ENCODE measurements at regions not wholly inside any gene's neighbourhood (a gene's known extent, or its start where the extent isn't known, plus 50 kb on each side); places are given as distances from the start of the nearest gene placed in this dataset.

- H3K4me1 ChIP-seq, result no peaks in the 10 kb centered on the region
- 86 to 90% methylated on average over 4 to 7 of the region's 7 CpGs for WGBS, 2 donors (ENCODE audit: low coverage in 1 of 2)
Measured at GRCh38 chr5:4375640-4376039, 764.5 kb upstream of the ADAMTS16 start.

GRCh38 chr5:4383102-4383501 is 757.0 kb upstream of the ADAMTS16 start:
- H3K4me3 ChIP-seq, result no peak overlapping the region
- TF ChIP-seq CTCF (IDR thresholded peaks at IDR 0.05) (no peak), POLR2AphosphoS5 (IDR thresholded peaks at IDR 0.05) (no peak), EP300 (IDR thresholded peaks at IDR 0.05) (no peak), POLR2A (IDR thresholded peaks at IDR 0.05) (no peak)
- no peak overlapping the region for H3K27ac ChIP-seq
- no peaks in the 10 kb centered on the region for H3K27me3 ChIP-seq
- no peaks in the 10 kb centered on the region for H3K9me3 ChIP-seq
- 50 to 52% methylated on average over 4 of the region's 4 CpGs for WGBS, 2 donors (ENCODE audit: low coverage in 1 of 2)
- H3K4me1 ChIP-seq, result no peaks in the 10 kb centered on the region
- H3K36me3 ChIP-seq, result no peaks in the 10 kb centered on the region
- no peak for ATAC-seq

More at GRCh38 chr5:4375640-4376039, 764.5 kb upstream of the ADAMTS16 start:
- TF ChIP-seq CTCF (IDR thresholded peaks at IDR 0.05), result no peak
- no peak for TF ChIP-seq EP300 (IDR thresholded peaks at IDR 0.05)
- no peak for TF ChIP-seq POLR2A (IDR thresholded peaks at IDR 0.05)
- no peak for TF ChIP-seq POLR2AphosphoS5 (IDR thresholded peaks at IDR 0.05)
- no peaks in the 10 kb centered on the region for H3K36me3 ChIP-seq
- no peaks in the 10 kb centered on the region for H3K9me3 ChIP-seq
- no peak for ATAC-seq
- no peaks in the 10 kb centered on the region for H3K27me3 ChIP-seq
- H3K4me3 ChIP-seq, result no peak overlapping the region
- no peak overlapping the region for H3K27ac ChIP-seq

- H3K4me1 ChIP-seq, result no peaks in the 10 kb centered on the region
- H3K4me3 ChIP-seq, result no peak overlapping the region
- 32 to 40% methylated on average over 5 to 7 of the region's 7 CpGs for WGBS, 2 donors (ENCODE audit: low coverage in 1 of 2)
- H3K9me3 ChIP-seq, result no peaks in the 10 kb centered on the region
- TF ChIP-seq POLR2AphosphoS5 (IDR thresholded peaks at IDR 0.05) (no peak), EP300 (IDR thresholded peaks at IDR 0.05) (no peak), POLR2A (IDR thresholded peaks at IDR 0.05) (no peak), CTCF (IDR thresholded peaks at IDR 0.05) (no peak)
- H3K36me3 ChIP-seq, result no peaks in the 10 kb centered on the region
- ATAC-seq, result no peak
- no peak overlapping the region for H3K27ac ChIP-seq
- H3K27me3 ChIP-seq, result no peaks in the 10 kb centered on the region
Measured at GRCh38 chr5:4383518-4384198, 756.5 kb upstream of the ADAMTS16 start.

- Histone ChIP-seq H3K36me3 (no peaks in the 10 kb centered on the region), H3K9me3 (no peaks in the 10 kb centered on the region), H3K4me1 (no peaks in the 10 kb centered on the region), H3K27ac (no peak overlapping the region), H3K27me3 (no peaks in the 10 kb centered on the region), H3K4me3 (no peak overlapping the region)
- 54 to 61% methylated on average over 2 to 6 of the region's 6 CpGs for WGBS, 2 donors (ENCODE audit: low coverage in 1 of 2)
- TF ChIP-seq EP300 (IDR thresholded peaks at IDR 0.05) (no peak), POLR2AphosphoS5 (IDR thresholded peaks at IDR 0.05) (no peak), POLR2A (IDR thresholded peaks at IDR 0.05) (no peak), CTCF (IDR thresholded peaks at IDR 0.05) (no peak)
- ATAC-seq, result no peak
Measured at GRCh38 chr5:4384649-4385048, 755.5 kb upstream of the ADAMTS16 start.

- no peak overlapping the region for H3K4me3 ChIP-seq
- H3K36me3 ChIP-seq, result no peaks in the 10 kb centered on the region
- WGBS, 2 donors (ENCODE audit: low coverage in 1 of 2), result 91 to 93% methylated on average over 1 of the region's 1 CpG
- no peaks in the 10 kb centered on the region for H3K9me3 ChIP-seq
- no peak for ATAC-seq
- no peaks in the 10 kb centered on the region for H3K27me3 ChIP-seq
- H3K27ac ChIP-seq, result no peak overlapping the region
- H3K4me1 ChIP-seq, result no peaks in the 10 kb centered on the region
- no peak for TF ChIP-seq CTCF (IDR thresholded peaks at IDR 0.05)
- no peak for TF ChIP-seq POLR2AphosphoS5 (IDR thresholded peaks at IDR 0.05)
- no peak for TF ChIP-seq EP300 (IDR thresholded peaks at IDR 0.05)
- TF ChIP-seq POLR2A (IDR thresholded peaks at IDR 0.05), result no peak
Measured at GRCh38 chr5:4386152-4386551, 754.0 kb upstream of the ADAMTS16 start.
